HG03378 (cell line): ENCODE measurements at regions not wholly inside any gene's neighbourhood (a gene's known extent, or its start where the extent isn't known, plus 50 kb on each side); places are given as distances from the start of the nearest gene placed in this dataset.

Source experiments
- ATAC-seq: cut with Tn5 transposase; IDR thresholded peaks from one replicate; pipeline ENCODE4 v1.9.1; 2021; ENCODE audit warnings: mild to moderate bottlenecking, moderate library complexity; ENCODE audit not compliant: unreplicated experiment

DNA sequence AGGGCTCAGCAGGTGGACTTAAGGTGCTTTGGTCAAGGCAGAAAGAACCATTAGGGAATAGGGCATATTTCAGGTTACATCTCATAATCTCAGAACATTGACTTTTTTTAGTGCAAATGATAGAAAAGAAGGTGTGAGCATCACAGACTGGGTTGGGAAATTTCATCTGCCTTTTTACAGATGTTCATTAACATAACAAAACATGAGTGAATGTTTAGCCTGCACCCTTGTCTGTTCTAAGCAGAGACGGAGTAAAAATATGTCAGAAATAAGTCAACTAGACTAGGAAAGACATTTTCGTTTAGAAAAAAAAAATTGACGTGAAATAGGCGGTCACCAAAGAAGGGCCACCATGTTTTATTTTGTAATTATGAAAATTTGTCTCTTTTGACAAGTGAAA lies 127.5 kb upstream of the CDH13 start:
- ATAC-seq: no peak

GRCh38 chr16:82497139-82497538 lies 129.6 kb upstream of the CDH13 start:
- no peak for ATAC-seq

DNA sequence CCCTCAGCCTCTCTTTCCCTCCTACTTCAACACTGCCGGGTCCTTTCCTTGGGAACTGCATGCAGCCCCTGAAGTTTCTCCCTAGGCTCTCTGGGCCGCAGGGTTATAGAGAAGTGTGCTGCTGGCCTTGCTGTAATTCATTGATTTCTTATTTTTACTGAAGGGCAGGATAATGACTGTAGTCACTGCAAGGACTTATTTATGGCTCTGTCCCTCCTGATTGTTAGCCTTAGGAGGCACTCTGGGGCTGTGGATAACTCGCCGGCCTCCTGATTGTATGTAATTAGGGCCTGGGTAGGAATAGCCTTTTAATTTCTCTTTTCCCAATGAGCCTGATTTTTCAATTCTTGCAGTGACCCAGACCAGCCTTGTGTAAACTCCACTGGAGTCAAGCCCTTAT lies 138.3 kb upstream of the CDH13 start:
- ATAC-seq: no peak

GRCh38 chr16:82481455-82481854 lies 145.3 kb upstream of the CDH13 start:
- ATAC-seq: no peak

GRCh38 chr16:82476786-82477185 lies 150.0 kb upstream of the CDH13 start:
- no peak for ATAC-seq

DNA sequence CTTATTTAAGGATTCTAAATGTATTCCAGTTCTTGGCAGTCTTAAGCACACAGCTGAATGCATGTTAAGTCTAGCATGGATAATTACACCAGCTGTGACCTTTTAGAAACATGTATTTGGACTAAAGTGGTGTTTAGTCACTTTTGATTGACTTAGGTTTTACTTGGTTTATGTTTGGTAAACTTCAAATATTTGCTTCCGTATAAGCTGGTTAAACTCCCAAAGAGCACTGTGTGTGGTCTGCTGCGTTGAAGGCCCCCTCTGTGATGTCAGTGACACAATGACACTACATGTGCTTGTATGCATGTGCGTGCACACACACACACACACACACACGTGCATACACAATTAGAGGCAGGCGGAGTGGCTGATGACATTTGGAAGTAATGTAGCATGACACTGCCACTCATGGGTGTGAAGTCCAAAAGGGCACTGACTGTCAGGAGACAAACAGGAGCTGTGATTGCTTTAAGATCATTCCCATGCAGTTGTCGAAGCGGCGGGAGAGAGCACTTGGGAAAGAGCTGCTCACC lies 156.1 kb upstream of the CDH13 start:
- no peak for ATAC-seq

DNA sequence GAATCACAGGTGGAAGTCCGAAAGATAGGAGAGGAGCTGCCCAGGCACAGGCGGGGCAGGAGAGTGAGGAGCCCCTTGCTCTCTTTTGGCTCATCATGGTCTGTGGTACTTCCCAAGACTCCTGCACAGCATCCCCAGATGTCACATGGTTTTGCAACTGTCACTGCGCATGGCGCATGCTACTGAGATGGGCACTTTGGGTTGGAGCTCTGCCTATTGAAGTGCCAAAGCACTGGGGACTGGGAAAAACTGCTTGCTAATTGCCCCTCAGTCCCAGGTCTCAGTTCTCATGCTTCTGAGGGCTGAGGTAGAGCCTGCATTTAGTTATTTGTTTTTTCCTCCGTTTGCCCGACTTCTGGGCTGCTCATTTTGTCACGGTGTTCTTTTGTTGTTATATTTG lies 156.8 kb upstream of the CDH13 start:
- no peak for ATAC-seq

DNA sequence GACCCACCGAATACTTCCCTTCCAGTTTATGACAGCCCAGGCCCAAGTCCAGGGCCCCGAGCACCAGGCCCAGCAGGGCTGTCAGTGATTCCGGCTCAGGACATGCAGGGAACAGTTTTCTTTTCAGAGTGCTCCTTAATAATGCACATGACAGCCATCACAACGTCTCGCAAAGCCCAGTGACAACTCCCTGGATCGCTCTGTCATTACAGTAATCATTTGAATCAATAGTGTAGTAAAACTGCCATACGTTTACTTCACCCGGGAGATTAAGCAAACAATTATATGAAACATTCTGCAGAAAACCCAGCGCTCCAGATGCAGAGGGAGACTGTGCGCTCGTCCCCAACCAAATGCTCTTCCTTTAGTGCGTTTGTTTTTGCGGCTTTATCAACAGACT lies 162.6 kb upstream of the CDH13 start:
- ATAC-seq: no peak

- ATAC-seq: no peak
These were observed 166.0 kb upstream of the CDH13 start for GRCh38 chr16:82460766-82461165.

DNA sequence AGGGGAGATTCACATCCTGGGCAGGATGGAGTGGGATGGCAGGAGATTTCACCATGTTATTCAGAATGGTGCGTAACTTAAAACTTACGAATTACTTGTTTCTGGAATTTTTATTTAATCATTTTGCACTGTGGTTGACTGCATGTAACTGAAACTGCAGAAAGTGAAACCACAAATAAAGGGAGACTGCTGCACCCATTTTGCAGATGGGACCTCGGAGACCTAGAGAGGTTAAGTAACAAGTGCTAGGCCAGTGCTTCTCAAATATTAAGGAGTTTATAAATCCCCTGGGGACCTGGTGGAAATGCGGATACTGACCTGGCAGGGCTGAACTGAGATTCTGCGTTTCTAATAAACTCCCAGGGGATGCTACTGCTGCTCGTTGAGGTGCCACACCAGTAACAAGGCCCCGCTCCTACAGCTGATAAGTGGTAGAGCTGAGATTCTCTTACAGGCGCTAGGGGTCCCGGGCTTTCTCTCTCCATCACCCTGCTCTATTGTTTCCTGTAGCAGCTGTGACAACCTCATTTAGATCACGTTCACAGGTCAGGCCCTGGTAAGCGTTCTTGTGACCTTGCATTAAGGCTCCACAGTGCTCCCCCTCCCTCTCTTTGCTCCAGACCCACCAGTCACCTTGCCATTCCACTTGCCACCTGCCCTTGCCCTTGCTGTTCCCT lies 167.1 kb upstream of the CDH13 start:
- no peak for ATAC-seq

DNA sequence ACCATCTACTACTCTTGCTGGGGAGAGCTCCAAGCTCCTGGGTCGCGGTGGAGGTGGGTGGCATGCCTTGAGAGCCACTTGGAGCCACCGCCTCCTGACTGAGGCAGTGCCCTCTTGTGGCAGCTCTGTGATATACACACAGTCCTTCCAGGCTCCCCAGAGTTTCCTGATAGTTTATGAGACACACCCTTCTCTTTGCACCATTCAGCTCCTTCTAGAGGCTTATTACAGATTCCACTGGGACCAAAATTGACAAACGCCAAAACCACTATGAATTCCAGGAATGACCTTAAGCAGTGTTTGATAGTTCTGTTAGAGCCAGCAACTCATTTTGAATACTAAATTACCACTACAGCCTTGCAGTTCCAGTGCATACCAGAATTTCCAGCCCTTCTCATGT lies 170.1 kb upstream of the CDH13 start:
- no peak for ATAC-seq

DNA sequence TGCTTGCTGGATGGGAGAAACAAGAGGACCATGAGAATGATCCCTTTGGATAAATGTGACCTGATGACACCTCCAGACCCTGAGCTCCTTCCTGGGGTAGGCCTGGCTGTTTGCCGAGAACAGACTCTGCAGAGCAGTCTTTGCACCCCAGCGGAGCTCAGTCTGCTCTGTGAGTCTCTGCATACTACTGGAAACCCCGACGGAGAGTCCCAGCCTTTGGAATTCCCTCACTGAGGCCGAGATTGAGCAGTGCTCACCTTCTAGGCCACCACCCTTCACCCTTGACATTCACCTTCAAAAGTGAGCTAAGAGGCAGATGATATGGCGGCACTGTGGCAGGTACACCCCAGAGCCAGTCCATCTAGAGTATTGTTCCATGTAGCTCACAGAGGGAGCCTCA lies 172.2 kb upstream of the CDH13 start:
- ATAC-seq: no peak

DNA sequence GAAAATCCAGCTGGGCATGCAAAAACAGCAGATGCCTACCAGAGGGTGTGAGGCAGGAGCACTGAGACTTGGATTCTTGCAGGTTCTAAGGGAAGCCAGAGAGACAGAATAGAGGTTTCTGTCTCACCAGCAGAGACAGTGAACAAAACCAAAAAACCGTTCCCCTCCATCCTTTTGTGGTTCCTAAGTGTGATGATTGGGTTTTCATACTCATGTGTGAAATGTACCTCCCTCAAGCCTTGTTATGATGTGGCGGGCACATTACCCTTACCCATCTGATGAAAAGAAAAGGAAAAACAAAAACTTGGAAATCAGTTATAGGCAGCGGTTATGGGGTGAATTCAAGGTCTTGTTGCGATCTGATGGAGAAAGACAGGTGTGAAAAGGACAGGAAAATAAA lies 172.6 kb upstream of the CDH13 start:
- ATAC-seq: no peak

DNA sequence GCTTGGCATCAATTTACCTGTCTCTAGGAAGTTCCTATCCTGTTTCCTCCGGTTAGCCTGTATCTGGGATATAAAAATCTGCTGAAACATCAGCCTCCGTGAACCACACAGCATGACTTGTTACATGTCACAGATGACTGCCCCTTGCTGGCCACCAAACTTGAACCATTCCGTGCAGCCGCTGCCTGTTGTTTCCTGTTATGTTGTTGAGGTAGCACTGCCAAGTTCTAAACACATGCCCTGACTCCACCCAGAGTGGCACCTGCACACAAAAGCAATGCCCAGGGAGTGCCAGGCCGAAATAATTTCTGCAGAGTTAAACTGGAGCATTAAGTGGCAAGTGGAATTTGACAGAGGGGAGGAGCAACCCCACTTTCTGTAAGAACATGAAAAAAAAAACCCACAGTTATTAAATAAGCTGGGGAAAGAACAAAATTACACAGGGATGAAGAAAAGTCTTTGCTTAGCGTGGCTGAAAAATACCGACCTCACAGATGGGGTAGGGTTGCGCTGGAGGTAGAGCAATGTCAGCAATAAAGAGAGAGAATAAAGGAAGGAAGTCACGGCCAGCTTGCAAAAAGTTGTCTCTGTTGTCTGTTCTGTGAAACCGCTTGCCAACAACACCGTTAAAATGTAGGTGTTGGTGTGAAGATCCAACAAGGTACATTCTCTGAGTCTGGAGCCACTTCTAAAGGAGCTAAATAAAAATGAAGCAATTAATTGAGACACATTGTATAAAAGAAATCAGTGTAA lies 174.6 kb upstream of the CDH13 start:
- ATAC-seq: no peak

GRCh38 chr16:82451449-82451848 lies 175.3 kb upstream of the CDH13 start:
- ATAC-seq: no peak

DNA sequence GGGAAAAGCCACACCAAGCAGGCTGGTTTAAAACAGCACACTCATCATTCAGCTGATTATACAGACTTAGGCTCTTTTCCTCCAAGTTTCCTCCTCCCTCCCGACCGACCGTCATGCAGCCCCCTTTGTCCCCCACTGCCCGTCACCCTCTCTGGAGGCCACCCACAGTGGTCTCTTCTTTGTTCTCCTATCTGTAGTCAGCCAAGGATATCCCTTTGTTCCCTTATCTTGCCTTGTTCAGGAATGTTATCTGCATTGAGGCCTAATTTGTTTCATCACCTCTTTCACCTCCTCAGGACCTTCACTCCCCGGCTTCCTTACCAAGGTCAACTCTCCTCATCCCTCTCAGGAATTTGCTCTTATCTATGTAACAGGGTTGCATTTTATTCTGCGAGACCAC lies 186.4 kb upstream of the CDH13 start:
- no peak for ATAC-seq

- ATAC-seq: no peak
These were observed 187.0 kb upstream of the CDH13 start for GRCh38 chr16:82439678-82440293.

- ATAC-seq: no peak
These were observed 193.7 kb upstream of the CDH13 start for GRCh38 chr16:82433042-82433441.

DNA sequence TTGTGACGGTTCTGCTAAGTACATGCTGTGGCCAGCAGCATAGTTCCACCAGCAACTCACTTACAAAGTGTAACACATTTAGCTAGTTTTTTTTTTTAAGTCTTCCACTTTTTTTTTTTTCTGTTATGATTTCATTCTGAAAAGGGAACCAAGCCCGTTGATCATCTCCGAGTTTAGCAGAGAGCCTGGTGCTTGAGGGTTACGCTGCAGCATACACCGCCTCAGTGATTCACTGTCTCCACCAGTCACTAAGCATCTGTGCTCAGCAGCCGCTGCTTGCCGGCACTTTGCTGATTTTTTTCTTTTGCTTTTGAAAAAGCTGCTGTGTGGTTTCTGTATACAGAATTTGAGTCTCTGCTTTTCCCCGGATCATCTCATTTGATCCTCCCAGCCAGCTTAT lies 194.5 kb upstream of the CDH13 start:
- ATAC-seq: no peak

DNA sequence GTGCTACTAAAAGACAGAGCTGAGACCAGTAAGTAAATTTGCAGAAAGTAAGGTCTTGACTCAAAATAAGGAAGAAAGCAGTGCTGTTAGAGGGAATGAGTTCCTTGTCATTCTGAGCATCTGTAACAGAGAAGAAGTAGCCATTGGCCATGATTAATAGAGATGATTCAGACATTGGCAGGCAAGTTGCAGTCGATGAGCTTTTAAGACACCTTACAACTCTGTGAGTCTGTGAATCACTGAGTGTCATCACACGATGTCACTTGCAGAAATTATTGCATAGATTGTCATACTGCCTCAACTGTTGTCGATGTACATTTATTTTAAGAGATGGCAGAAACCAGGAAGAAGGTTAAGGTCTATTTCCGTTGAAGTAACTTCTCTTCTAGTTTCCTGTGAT lies 201.1 kb upstream of the CDH13 start:
- no peak for ATAC-seq

- ATAC-seq: no peak
These were observed 204.9 kb upstream of the CDH13 start for GRCh38 chr16:82421851-82422250.

GRCh38 chr16:82419332-82419731 lies 207.4 kb upstream of the CDH13 start:
- no peak for ATAC-seq
